SW480 (cell line): ENCODE measurements at regions not wholly inside any gene's neighbourhood (a gene's known extent, or its start where the extent isn't known, plus 50 kb on each side); places are given as distances from the start of the nearest gene placed in this dataset.

ENCODE experiments used
- DNase-seq: peaks from one replicate; pipeline ENCODE4 v3.0.0-alpha.2; 2016; ENCODE audit warnings: low spot score

DNA sequence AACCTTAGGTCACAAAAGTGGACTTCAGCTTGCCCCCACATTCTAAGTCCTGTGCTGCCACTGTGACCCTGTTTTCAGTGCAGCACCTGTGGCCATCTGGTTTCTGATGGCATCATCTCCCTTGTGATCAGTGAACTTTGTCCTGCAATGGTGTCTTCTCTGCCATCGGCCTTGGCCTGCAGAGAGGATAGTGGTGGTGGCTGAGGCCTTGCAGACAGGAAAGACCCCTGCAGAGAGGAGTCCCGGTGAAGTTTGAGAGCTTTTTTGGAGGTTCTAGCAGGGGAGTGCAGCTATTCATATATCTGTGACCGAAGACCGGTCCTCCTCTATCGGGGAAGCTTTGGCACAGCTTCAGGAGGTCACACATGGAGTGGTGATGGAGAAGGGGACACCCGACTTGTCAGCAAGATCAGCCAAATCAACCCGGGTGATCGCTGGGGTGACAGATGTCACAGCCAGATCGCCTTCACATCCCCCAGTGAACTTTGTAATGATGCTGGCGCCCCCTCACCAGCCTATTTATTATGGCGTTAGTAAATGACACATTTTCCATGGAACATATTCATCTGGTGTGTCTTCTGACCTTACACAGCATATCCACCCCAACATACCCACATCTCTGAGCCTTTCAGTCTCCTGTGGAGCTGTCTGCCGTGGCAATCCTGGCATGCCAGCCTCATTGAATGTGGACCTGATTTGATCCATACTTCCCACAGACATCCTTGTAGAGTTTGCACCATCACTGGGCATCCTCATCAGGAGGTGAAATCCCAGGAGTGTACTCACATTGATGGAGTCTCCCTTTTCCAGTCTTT lies 136.1 kb downstream of the PAPOLA start:
- no peak for DNase-seq

DNA sequence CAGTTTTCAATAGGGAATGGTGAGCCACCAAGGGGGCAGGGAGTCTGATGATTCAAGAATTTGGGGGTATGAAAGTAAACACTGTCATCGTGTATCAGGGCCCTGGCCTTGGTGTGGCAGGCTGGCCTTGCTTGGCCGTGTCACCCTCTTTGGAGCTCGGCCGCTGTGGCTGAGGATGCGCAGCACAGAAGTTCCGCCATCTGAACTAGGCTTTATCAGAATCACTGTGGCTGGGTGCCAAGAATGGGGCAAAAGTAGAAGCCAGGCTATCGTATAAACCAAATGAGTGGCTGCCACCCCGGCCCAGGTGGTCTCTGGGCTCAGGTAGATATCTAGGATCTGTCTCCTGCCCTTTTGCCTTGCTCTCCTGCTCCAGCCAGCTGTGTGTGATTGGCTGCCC lies 137.4 kb downstream of the PAPOLA start:
- no peak for DNase-seq

DNA sequence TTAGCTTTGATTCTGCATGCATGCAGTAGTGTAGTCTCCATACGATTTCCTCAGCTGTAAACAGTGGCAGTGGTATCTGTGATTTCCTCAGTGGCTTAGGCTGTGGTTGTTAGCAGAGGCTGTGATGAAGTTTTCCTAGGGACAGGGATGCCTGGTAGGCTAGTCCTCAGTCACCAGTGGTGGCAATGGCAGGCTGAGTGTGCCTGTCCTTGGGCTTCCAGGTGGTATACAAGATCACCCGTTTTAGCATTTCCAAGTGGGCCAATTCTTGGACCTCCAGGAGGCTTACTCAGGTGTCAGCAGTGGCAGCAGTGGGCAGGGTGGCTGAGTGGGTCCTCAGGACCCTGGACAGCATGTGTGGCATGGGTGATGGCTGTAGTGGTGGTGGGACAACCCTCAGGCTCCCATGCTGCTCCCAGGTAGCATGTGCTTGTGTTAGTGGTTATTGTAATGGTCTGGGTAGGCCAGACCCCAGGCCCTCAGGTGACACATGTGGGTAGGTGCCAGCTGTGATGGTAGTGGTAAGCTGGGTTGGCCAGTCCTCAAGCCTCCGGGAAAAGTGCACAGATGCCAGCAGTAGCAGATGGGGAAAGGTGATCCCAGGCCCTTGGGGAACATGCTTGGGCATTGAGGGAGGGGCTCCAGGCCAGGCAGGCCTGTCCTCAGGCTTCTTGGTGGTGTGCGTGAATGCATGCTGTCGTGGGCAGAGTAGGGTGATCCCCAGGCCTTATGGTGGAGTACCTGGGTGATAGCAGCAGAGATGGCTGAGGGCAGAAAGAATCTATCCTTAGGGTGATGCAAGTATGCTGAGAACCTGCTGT lies 146.5 kb downstream of the PAPOLA start:
- no peak for DNase-seq

DNA sequence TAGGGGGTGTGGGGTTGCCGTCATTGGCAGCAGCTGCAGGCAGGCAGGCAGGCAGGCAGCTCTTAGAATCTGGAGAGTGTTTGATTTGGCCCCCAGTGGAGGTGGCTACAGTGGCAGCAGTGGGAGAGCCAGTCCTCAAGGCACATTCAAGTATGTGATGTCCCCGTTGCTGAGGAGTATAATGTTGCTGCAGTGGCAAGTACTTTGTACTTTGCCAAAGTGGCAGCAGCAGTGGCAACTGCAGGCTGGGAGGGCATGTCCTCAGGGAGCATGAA lies 147.1 kb downstream of the PAPOLA start:
- no peak for DNase-seq

DNA sequence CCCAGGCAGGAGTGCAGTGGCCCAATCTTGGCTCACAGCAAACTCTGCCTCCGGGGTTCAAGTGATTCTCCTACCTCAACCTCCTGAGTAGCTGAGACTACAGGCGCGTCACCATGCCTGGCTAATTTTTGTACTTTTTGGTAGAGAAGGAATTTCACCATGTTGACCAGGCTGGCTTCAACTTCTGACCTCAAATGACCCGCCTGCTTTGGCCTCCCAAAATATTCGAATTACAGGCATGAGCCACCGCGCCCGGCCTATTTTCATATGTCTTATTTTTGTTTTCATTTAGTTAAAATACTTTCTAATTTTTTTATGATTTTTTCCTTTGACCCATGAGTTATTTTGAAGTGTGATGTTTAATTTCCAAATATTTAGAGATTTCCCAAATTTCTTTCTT lies 143.6 kb upstream of the VRK1 start:
- no peak for DNase-seq

DNA sequence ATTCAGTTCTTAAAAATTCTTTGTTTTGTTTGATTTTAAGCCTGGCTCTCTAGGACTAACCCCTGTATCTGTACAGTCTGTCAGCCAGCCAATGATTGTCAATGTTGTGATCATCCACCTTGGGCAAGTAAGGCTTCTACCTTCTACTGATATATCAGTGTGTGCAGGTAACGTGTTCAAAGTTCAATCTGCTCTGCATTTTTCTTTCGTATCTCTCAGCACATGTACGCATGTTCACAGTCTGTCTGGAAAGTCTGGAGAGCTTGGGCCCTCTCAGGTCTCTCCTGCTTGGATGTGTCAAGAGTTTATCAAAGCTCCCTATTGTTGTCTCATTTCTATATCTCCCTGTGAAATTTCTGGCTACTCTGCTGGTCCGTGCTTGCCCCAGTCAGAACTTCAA lies 138.6 kb upstream of the VRK1 start:
- DNase-seq = no peak

DNA sequence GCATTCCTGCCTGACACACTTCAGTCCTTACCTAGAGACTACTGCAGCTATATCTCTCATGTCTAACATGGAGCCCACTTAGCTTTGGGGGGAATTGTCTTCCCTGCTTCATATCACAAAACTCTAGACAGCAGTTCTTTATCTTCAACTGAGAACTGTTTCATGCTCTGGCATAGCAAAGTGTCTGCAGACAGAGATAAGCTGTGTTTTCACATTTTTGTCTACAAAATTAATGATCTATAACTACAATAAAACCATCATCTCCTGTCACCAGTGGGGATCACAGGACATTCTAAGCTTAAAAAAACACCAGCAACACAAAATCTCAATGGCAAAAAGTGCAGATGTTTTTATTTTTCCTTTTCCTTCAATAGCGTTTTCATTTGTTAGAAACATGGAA lies 137.1 kb upstream of the VRK1 start:
- no peak for DNase-seq

DNA sequence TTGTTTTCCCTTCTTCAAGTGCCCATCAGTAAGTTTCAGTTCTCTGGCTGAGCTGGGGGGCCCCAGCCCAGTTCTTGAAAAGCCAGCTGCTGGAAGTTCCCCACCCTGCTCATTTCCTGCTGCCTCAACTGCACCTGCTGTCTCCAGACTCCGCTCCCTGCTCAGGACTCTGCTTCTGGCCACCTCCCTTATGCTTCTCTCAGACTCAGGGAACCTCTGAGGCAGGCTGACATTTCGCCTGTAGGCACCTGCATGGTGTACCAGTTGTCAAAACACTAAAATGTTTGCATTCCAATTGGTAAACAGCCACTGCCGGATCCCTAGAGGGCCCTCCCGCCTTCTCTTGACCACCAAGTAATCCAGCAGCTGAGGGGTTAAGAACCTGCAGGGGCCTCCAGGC lies 136.5 kb upstream of the VRK1 start:
- no peak for DNase-seq

DNA sequence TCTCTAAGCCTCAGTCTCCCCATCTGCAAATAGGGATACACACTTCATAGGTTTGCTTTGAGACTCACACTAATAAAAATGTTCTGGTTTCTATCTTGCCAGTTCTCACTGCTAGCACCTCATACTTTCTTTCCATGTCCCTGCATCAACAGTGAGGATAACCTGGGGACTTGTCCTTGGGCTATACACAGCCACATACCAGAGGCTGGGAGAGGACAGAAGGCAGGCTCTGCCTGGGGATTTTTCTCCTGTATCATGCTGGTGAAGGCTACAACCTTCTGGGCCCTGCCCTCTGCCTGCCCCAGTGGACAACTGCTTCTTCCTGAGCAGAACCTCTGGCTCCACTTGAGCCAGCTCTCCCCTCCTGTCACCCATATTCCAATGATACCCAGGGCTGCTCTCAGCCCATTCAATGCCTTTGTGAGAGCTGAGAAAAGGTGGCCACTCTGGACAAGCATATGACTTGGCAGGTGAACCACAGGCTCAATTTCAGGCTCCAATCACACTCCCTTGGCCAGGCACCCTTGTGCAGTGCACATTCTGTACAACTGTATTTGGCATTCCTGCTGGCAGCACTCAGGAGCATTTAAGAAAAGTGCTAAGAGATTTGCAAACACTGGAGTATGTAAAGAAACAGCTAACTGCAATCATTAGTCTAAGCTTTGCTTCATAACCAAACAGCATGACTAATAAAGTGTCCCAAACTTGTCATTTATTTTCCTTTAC lies 135.8 kb upstream of the VRK1 start:
- DNase-seq = no peak

DNA sequence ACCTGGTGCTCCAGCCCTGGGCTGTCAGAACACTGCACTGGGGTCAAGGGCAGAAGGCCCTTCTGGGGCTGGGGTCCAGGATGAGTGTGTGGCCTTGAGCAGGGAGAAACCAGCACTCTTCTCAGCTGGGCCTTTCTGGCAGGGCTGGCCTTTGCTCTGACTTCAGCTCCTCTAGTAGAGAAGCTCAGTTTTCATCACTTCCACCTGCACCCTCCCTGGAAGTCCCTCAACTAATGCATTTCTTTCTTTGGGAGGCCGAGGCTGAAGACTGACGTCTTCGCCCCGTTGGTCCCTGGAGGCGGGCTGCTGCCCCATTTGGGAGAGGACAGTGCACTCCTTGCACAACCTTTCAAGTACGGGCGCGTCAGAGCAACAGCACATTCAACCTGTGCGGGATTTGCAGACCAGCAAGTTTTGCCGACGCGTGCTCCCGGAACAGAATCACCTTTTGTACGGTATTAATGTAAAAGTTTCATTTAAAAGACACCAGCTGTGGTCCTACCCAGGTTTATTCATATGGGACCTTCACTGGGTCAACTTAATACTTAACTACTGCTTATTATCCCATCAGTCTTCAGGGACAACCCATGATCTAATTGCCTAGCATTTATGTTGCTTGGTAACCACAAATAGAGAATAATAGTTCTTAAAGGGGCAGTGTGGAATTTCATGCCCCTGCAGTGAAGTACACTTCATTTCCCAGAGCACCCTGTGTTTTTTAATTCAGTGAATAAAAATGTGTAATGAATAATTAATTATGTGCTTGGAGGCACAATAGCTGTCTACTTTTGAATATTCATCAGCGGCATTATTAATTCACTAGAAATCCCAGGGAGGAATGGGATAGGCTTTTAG lies 134.8 kb upstream of the VRK1 start:
- DNase-seq = peak; percentile 5

DNA sequence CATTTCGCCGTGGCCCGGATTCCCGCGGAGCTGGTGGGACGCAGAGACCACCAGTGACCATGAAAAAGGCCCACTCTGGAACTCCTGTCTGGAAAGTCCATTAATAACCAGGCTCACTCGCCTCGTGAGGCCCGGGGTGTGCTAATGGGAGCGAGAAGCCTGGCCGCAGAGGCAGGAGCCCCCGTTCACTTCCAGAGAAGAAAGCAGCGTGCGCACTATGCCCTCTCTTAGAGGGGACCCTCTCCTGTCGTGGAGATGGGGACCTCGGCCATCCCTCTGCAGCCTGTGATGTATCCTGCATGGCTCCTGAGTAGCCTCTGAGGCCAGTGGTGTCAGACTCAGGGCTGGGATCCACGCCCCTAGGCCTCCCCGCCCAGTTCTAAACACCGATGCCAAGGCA lies 134.1 kb upstream of the VRK1 start:
- no peak for DNase-seq

DNA sequence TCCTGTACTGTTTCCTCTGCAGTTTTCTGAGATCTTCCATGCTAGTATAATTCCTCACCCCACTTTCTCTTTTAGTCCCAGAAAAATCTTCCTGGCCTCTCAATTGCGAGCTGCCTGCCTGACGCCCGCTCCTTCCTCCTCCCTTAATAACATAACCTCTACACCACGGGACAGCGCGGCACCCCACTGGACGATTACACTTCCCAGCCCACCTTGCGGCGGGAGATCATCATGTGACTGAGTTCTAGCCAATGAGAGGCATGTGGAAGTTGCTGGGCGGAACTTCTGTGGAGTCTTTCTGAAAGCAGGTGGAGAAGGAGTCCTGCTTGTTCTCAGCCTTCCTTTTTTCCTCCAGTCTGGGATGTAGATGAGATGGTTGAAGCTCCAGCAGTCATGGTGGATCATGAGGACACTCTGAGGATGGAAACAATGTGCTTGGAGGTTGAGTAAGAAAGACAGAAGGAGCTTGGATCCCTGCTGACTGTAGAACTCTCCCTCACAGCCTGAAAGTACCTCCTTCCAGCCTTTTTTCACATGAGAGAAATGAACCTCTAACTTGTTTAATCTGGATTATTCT lies 133.6 kb upstream of the VRK1 start:
- no peak for DNase-seq

DNA sequence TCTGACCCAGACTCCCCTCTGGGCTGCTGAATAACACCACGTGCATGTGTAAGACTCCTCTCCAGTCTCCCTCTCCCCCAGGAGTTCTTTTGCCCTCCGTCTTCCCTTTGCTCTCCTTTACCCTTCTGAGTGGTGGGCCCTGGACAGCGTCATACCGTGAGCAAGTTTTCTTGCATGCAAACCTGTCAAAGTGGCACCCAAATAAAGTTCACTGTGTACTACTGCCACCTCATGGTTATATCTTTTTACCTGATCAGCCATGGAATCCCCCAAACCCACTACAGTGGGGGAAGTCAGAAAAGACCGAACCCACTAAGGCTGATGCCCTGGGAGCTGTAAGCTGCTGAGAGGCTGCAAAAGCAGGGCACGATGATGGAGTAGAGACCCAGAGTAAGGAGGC lies 131.1 kb upstream of the VRK1 start:
- DNase-seq = no peak

DNA sequence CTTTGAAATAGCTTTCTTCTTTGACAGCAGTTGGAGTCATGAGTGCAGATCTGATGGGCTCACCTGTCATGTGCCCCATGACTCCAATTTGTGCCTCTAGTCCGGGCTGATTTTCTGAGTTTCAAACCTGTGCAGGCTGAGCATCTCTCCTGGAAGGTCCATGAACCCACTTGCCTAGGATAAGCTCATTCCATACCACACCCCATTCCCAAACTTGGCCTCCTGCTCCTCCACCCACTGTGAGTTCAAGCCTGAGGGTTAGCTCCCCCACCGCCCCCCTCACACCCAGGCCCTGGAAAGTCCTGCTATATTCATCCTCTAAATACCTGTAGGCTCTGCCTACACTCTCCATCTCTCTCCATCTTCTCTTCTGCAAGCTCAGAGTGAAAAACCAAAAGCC lies 126.8 kb upstream of the VRK1 start:
- DNase-seq = no peak

DNA sequence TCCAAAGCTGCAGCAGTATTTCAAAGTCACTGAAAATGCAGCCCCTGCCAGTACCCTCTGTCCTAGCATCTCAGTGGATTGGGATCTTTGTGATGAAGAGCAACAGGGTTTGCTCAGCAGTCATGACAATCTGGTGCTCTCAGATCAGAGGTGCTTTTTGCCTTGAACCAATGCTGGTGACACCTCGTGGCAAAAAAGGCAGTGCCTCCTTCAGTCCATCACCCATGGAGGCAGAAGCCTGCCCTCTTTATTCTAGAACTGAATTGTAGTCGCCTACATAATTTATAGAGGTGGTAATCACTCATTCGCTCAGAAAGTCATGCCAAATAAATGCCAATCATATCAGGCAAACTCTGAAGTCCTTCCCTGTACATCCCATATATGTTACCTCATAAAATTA lies 126.0 kb upstream of the VRK1 start:
- no peak for DNase-seq

DNA sequence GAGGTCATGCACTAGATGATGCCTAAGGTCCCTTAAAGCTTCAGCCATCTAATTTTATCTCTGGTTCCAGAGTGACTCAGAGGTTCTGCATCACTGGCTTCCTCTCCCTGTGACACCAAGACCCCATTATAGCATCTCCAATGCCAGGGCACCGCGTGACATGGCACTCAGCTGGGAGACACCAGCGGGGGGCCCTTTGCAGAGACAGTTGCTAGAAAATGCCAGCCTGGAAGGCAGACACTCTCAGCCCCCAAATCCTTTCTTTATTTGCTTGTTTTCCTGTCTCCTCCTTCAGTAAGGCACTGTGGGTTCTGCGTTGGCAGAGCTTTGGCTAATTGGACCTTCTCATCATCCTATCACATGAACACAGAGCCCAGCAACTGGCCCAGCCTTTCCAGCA lies 123.5 kb upstream of the VRK1 start:
- DNase-seq = no peak

DNA sequence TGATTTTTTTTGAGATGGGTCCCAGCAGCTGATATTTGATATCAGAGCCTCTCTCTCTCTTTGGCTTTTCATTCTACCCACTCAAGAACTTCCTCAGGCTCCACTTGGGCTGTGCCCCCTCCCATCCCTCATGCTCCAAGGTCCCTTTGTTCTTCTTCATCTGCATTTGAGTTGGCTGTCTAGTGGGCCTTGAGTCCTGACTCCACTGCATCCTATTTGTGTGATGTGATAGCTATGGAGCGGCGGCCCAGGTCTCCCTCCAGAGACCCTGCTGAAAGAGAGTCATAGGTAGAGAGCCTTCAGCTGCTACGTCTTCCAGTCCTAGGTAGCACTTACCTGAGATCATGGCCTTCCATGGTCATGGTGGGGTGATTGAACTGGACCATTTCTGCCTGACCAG lies 123.1 kb upstream of the VRK1 start:
- DNase-seq = no peak

DNA sequence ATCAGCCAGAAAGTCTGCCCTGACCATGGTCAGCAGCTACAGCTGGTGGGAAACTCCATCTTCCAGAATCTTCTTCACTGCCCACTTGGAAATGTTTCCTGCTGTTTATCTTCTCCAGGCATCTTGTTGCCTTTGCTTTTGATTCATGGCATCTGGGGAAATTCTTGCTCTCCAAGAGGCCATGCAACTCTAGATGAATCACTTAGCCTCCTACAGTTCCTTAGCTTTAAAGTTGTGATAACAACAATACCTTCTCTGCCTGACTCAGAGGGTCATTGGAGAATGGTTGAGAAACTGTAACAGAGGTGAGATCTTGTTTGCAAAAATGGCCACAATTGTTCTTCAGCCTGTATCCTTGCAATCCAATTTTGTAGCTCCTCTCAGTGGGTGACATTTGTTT lies 121.0 kb upstream of the VRK1 start:
- no peak for DNase-seq

DNA sequence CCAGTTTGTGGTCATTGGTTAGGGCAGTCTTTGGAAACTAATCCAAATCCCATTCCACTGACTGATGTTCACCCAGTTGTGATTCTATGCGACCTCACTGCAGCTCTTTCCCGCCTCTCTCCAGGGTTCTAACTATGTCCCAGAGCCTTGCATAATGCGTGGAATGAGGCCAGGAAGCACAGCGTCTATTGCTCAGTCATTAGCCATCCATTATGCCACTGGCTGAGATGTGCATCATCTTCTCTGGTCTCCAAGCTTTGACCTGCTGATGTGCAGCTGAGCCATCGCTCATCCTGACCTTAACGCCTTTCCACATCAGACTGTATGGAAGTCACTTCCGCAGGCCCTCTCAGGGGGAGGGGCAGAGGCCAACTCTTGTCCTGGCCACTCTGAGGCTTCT lies 115.4 kb upstream of the VRK1 start:
- DNase-seq = no peak

DNA sequence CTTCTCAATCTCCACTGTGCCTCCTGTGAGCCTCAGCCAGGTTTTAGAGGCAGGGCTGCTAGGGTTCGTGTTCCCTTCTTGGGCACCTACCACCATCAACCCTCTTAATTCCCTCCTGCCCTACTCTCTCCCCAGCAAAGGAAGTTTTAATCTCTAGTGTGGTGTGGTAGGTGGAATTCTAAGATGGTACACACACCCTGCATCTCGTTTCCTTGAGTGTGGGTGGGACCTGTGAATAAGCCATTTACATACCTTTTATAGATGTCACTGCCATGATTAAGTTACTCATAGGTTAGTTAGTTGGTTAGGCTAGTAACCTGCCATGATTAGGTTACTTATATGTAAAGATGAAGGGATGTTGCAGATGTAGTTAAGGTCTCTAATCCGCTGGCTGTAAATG lies 114.8 kb upstream of the VRK1 start:
- DNase-seq = no peak

DNA sequence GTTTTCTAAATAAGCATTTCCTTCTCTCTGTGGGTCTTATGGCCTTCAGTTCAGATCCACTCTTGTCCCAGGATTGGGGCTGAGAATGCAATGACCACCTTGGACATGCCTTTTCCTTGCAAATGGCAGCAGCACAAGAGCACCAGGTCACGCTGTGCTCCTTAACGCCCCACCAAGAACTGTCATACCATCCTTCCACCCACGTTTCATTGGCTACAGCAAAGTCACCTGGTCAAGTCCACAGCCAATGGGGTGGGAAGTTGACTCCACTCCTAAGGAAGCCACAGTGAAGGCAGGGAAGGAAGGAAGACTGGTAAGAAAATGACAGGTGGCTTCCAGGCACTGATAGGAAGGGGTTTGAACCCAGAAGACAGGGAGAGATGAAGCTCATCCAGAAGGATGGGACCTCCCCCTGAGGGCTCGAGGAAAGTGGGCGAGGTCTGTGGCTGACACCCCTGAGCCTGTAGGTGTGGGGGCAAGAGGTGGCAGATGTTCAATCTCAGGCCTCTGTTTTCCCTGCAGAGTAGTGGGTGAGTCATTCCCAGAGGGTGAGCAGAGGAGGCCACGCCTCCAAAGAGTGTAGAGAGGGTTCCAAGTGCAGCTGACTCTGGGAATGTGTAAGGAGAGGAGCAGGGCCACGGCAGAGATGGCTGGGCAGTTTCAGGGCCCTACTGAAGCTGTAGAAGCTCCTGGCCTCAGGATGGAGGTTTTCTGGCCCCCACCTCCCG lies 113.5 kb upstream of the VRK1 start:
- no peak for DNase-seq
